ENCODE measurements at regions not wholly inside any gene's neighbourhood (a gene's known extent, or its start where the extent isn't known, plus 50 kb on each side); places are given as distances from the start of the nearest gene placed in this dataset.
A peak's percentile ranks its signal among the peaks of the same experiment; 100 is the strongest.

DNA sequence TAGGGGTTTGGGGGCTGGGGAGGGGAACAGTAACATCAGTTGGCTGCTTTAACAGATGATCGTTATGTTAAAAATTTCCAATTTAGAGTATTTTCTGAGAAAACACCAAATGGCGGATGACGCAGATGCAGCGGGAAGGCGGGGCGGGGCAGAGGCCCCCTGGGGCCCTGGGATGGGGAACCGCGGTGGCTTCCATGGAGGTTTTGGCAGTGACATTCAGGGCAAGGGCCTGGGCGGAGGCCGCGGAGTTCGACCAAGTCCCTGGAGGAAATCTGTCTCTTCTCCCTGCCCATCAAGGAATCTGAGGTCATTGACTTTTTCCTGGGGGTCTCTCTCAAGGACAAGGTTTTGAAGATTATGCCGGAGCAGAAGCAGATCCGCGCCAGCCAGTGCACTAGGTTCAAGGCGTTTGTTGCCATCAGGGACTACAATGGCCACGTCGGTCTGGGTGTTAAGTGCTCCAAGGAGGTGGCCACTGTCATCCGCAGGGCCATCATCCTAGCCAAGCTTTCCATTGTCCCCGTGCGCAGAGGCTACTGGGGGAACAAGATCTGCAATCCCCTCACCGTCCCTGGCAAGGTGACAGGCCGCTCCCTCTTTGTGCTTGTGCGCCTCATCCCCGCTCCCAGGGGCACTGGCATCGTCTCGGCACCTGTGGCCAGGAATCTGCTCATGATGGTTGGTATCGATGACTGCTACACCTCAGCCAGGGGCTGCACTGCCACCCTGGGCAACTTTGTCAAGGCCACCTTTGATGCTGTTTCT, 310.2 kb downstream of the PTPRC start:
- Histone ChIP-seq H3K79me1 (ENCODE audit: low read depth, low read length) (no peaks in the 10 kb centered on the region), H4K8ac (ENCODE audit: low read depth, low read length) (peak overlapping the region; percentile 3), H2BK15ac (ENCODE audit: low read length) (no peak overlapping the region), H3K9ac (ENCODE audit: low read depth, low read length, poor library complexity) (no peak overlapping the region), H3K4me1 (ENCODE audit: control insufficient read depth in 2 of 2, insufficient read depth in 1 of 2, low read depth in 1 of 2, low read length in 2 of 2) (no peaks in the 10 kb centered on the region), H2AFZ (ENCODE audit: low read length) (no peak overlapping the region), H2BK5ac (ENCODE audit: low read length) (no peak overlapping the region), H3K14ac (ENCODE audit: low read length) (peak overlapping the region; percentile 21), H3K23ac (ENCODE audit: low read depth, low read length, poor library complexity) (no peak overlapping the region), H3K4me2 (ENCODE audit: insufficient read depth, low read length, poor library complexity, severe bottlenecking) (no peak overlapping the region), H3K4me3 (ENCODE audit: low read length in 2 of 2) (no peak overlapping the region), H2BK12ac (ENCODE audit: low read length) (peak overlapping the region; percentile 41), H3K9me3 (replicated peaks in 1 of 2; ENCODE audit: control insufficient read depth in 2 of 2, insufficient read depth in 1 of 2, low read depth in 1 of 2, low read length in 2 of 2) (no peaks in the 10 kb centered on the region), H4K91ac (ENCODE audit: low read depth, low read length, poor library complexity) (no peak overlapping the region), H2BK120ac (ENCODE audit: low read depth, low read length) (no peak overlapping the region), H3K36me3 (replicated peaks in 1 of 2; ENCODE audit: control insufficient read depth in 2 of 2, insufficient read depth in 2 of 2, low read length in 2 of 2) (no peaks in the 10 kb centered on the region), H3K27me3 (ENCODE audit: control insufficient read depth in 3 of 3, insufficient read depth in 3 of 3, low read depth in 1 of 3, low read length in 3 of 3) (no peaks in the 10 kb centered on the region), H3K4ac (ENCODE audit: low read length) (no peak overlapping the region), H3K27ac (replicated peaks; ENCODE audit: low read length) (no peak overlapping the region), H3K18ac (ENCODE audit: low read length) (peak overlapping the region; percentile 80), H2AK5ac (ENCODE audit: low read depth, low read length) (no peak overlapping the region)
- DNase-seq (ENCODE audit: low spot score) = no peak
- no CpG with 5 or more reads among the region's 28 CpGs for WGBS, 2 donors (ENCODE audit: extremely low coverage in 2 of 2, insufficient read length in 2 of 2, insufficient replicate concordance in 1 of 2)

DNA sequence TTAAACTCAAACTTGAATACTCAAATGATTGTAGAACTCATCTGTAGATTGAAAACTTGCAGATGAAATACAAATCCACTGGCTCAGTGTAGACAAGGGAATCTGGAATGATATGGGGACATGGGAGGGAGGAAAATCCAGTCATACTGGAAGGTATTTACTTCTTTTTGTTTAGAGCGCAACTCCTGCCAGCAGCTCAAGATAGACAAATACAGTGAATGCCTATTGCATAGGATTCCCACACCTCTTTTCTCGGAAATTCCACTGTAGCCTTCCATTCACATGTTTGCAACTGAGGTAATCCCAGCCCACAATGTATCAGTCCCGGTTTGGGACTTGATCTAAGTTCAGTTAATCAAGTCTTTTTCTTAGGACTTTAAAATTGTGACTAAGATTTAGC, 311.2 kb downstream of the PTPRC start:
- Histone ChIP-seq H3K4me2 (ENCODE audit: insufficient read depth, low read length, poor library complexity, severe bottlenecking) (no peak overlapping the region), H2BK120ac (ENCODE audit: low read depth, low read length) (no peak overlapping the region), H3K27ac (replicated peaks; ENCODE audit: low read length) (no peak overlapping the region), H4K8ac (ENCODE audit: low read depth, low read length) (no peak overlapping the region), H3K18ac (ENCODE audit: low read length) (no peak overlapping the region), H2AK5ac (ENCODE audit: low read depth, low read length) (no peak overlapping the region), H3K36me3 (replicated peaks in 1 of 2; ENCODE audit: control insufficient read depth in 2 of 2, insufficient read depth in 2 of 2, low read length in 2 of 2) (no peaks in the 10 kb centered on the region), H2BK5ac (ENCODE audit: low read length) (no peak overlapping the region), H3K9me3 (replicated peaks in 1 of 2; ENCODE audit: control insufficient read depth in 2 of 2, insufficient read depth in 1 of 2, low read depth in 1 of 2, low read length in 2 of 2) (no peaks in the 10 kb centered on the region), H2BK15ac (ENCODE audit: low read length) (no peak overlapping the region), H3K4me3 (ENCODE audit: low read length in 2 of 2) (no peak overlapping the region), H3K79me1 (ENCODE audit: low read depth, low read length) (no peaks in the 10 kb centered on the region), H3K23ac (ENCODE audit: low read depth, low read length, poor library complexity) (no peak overlapping the region), H3K4ac (ENCODE audit: low read length) (no peak overlapping the region), H4K91ac (ENCODE audit: low read depth, low read length, poor library complexity) (no peak overlapping the region), H3K14ac (ENCODE audit: low read length) (no peak overlapping the region), H2BK12ac (ENCODE audit: low read length) (no peak overlapping the region), H2AFZ (ENCODE audit: low read length) (no peak overlapping the region), H3K4me1 (ENCODE audit: control insufficient read depth in 2 of 2, insufficient read depth in 1 of 2, low read depth in 1 of 2, low read length in 2 of 2) (no peaks in the 10 kb centered on the region), H3K9ac (ENCODE audit: low read depth, low read length, poor library complexity) (no peak overlapping the region), H3K27me3 (ENCODE audit: control insufficient read depth in 3 of 3, insufficient read depth in 3 of 3, low read depth in 1 of 3, low read length in 3 of 3) (no peaks in the 10 kb centered on the region)
- DNase-seq (ENCODE audit: low spot score) = no peak
- no CpG with 5 or more reads among the region's 3 CpGs for WGBS, 2 donors (ENCODE audit: extremely low coverage in 2 of 2, insufficient read length in 2 of 2, insufficient replicate concordance in 1 of 2)

DNA sequence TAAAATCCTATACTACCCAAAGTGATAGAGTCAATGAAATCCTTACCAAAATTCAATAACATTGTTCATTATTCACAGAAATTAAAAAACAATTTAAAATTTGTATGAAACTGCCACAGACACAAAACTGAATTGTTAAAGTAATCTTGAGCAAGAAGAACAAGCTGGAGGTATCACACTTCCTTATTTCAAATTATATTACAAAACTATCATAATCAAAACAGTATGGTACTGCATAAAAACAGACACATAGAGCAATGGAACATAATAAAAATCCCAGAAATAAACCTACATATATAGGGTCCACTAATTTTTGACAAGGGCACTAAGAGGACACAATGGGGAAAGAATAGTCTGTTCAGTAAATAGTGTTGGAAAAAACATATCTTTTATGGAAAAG, 316.2 kb downstream of the PTPRC start:
- Histone ChIP-seq H3K4me1 (ENCODE audit: control insufficient read depth in 2 of 2, insufficient read depth in 1 of 2, low read depth in 1 of 2, low read length in 2 of 2) (no peaks in the 10 kb centered on the region), H3K23ac (ENCODE audit: low read depth, low read length, poor library complexity) (no peak overlapping the region), H4K8ac (ENCODE audit: low read depth, low read length) (no peak overlapping the region), H3K4ac (ENCODE audit: low read length) (no peak overlapping the region), H3K36me3 (replicated peaks in 1 of 2; ENCODE audit: control insufficient read depth in 2 of 2, insufficient read depth in 2 of 2, low read length in 2 of 2) (no peaks in the 10 kb centered on the region), H3K27ac (replicated peaks; ENCODE audit: low read length) (no peak overlapping the region), H4K91ac (ENCODE audit: low read depth, low read length, poor library complexity) (no peak overlapping the region), H3K27me3 (ENCODE audit: control insufficient read depth in 3 of 3, insufficient read depth in 3 of 3, low read depth in 1 of 3, low read length in 3 of 3) (no peaks in the 10 kb centered on the region), H3K79me1 (ENCODE audit: low read depth, low read length) (no peaks in the 10 kb centered on the region), H3K4me3 (ENCODE audit: low read length in 2 of 2) (no peak overlapping the region), H3K14ac (ENCODE audit: low read length) (no peak overlapping the region), H3K18ac (ENCODE audit: low read length) (no peak overlapping the region), H3K9ac (ENCODE audit: low read depth, low read length, poor library complexity) (no peak overlapping the region), H2AK5ac (ENCODE audit: low read depth, low read length) (no peak overlapping the region), H3K9me3 (replicated peaks in 1 of 2; ENCODE audit: control insufficient read depth in 2 of 2, insufficient read depth in 1 of 2, low read depth in 1 of 2, low read length in 2 of 2) (no peaks in the 10 kb centered on the region), H2BK120ac (ENCODE audit: low read depth, low read length) (no peak overlapping the region), H2BK12ac (ENCODE audit: low read length) (no peak overlapping the region), H2AFZ (ENCODE audit: low read length) (no peak overlapping the region), H2BK15ac (ENCODE audit: low read length) (no peak overlapping the region), H2BK5ac (ENCODE audit: low read length) (no peak overlapping the region), H3K4me2 (ENCODE audit: insufficient read depth, low read length, poor library complexity, severe bottlenecking) (no peak overlapping the region)
- DNase-seq (ENCODE audit: low spot score) = no peak

DNA sequence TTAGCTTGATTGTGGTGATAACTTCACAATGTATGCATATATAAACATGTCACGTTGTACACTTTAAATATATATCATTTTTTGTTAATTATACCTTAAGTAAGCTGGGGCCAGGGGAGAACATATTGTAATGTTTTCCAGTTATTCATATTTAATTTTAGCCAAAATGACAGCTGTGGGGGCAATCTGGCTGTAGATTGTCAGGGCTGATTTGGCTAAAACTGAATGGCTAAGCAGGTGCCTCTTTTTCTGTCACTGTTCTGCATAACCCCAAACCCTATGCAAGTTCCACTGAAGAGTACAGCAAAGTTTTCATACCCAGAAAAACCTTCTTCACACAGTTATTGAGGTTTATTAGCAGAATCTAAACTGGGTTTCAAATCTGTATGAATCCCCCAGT, 318.2 kb downstream of the PTPRC start:
- no peak overlapping the region for H2BK120ac ChIP-seq (ENCODE audit: low read depth, low read length)
- no peak overlapping the region for H3K4me3 ChIP-seq (ENCODE audit: low read length in 2 of 2)
- no peaks in the 10 kb centered on the region for H3K79me1 ChIP-seq (ENCODE audit: low read depth, low read length)
- no peaks in the 10 kb centered on the region for H3K9me3 ChIP-seq (replicated peaks in 1 of 2; ENCODE audit: control insufficient read depth in 2 of 2, insufficient read depth in 1 of 2, low read depth in 1 of 2, low read length in 2 of 2)
- no peak overlapping the region for H2BK5ac ChIP-seq (ENCODE audit: low read length)
- no peak overlapping the region for H3K4me2 ChIP-seq (ENCODE audit: insufficient read depth, low read length, poor library complexity, severe bottlenecking)
- H3K4me1 ChIP-seq (ENCODE audit: control insufficient read depth in 2 of 2, insufficient read depth in 1 of 2, low read depth in 1 of 2, low read length in 2 of 2) = no peaks in the 10 kb centered on the region
- H2AK5ac ChIP-seq (ENCODE audit: low read depth, low read length) = no peak overlapping the region
- H4K8ac ChIP-seq (ENCODE audit: low read depth, low read length) = no peak overlapping the region
- no peak overlapping the region for H3K18ac ChIP-seq (ENCODE audit: low read length)
- no peaks in the 10 kb centered on the region for H3K27me3 ChIP-seq (ENCODE audit: control insufficient read depth in 3 of 3, insufficient read depth in 3 of 3, low read depth in 1 of 3, low read length in 3 of 3)
- no peak overlapping the region for H2AFZ ChIP-seq (ENCODE audit: low read length)
- H3K14ac ChIP-seq (ENCODE audit: low read length) = no peak overlapping the region
- no peak overlapping the region for H4K91ac ChIP-seq (ENCODE audit: low read depth, low read length, poor library complexity)
- H3K9ac ChIP-seq (ENCODE audit: low read depth, low read length, poor library complexity) = no peak overlapping the region
- H3K36me3 ChIP-seq (replicated peaks in 1 of 2; ENCODE audit: control insufficient read depth in 2 of 2, insufficient read depth in 2 of 2, low read length in 2 of 2) = no peaks in the 10 kb centered on the region
- H3K23ac ChIP-seq (ENCODE audit: low read depth, low read length, poor library complexity) = no peak overlapping the region
- no peak overlapping the region for H2BK12ac ChIP-seq (ENCODE audit: low read length)
- no CpG with 5 or more reads among the region's 1 CpG for WGBS, 2 donors (ENCODE audit: extremely low coverage in 2 of 2, insufficient read length in 2 of 2, insufficient replicate concordance in 1 of 2)
- H2BK15ac ChIP-seq (ENCODE audit: low read length) = no peak overlapping the region
- H3K4ac ChIP-seq (ENCODE audit: low read length) = no peak overlapping the region
- no peak for DNase-seq (ENCODE audit: low spot score)
- no peak overlapping the region for H3K27ac ChIP-seq (replicated peaks; ENCODE audit: low read length)
